ENCODE measurements at regions not wholly inside any gene's neighbourhood (a gene's known extent, or its start where the extent isn't known, plus 50 kb on each side); places are given as distances from the start of the nearest gene placed in this dataset.

- TF ChIP-seq CTCF (IDR thresholded peaks at IDR 0.05; ENCODE audit: borderline replicate concordance, extremely low read depth, low read length, poor library complexity, severe bottlenecking) (no peak), EZH2 (IDR thresholded peaks at IDR 0.05; ENCODE audit: borderline replicate concordance, low read depth, low read length, severe bottlenecking) (no peak)
Observed at GRCh38 chr2:65654496-65654895, 222.1 kb upstream of the SPRED2 start.
